HG03460 (cell line): ENCODE measurements at regions not wholly inside any gene's neighbourhood (a gene's known extent, or its start where the extent isn't known, plus 50 kb on each side); places are given as distances from the start of the nearest gene placed in this dataset.
"Not testable (repeated sequence)": the region's sequence is repeated elsewhere in the genome, so short reads cannot be mapped to it uniquely, and the experiment has no call there.

ENCODE experiments used
- ATAC-seq: cut with Tn5 transposase; IDR thresholded peaks from one replicate; pipeline ENCODE4 v1.9.1; 2021; ENCODE audit not compliant: unreplicated experiment

- ATAC-seq = no peak
Measured at GRCh38 chr12:125860672-125861288, 795.5 kb downstream of the AACS start.

- ATAC-seq = no peak
Measured at GRCh38 chr12:125861299-125862281, 796.4 kb downstream of the AACS start.

DNA sequence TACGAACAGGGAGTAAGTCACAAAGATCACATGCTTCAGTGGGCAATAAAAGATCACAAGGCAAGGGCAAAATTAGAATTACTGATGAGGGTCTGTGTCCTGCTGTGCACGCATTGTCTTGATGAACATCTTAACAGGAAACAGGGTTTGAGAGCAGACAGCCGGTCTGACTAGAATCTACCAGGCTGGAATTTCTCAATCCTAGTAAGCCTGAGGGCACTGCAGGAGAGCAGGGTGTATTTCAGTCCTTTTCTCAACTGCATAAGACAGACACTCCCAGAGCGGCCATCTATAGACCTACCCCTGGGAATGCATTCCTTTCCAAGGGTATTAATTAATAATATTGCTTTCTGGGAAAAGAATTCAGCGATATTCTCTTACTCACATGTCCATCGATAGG is 800.0 kb downstream of the AACS start:
- ATAC-seq = not testable (repeated sequence)

DNA sequence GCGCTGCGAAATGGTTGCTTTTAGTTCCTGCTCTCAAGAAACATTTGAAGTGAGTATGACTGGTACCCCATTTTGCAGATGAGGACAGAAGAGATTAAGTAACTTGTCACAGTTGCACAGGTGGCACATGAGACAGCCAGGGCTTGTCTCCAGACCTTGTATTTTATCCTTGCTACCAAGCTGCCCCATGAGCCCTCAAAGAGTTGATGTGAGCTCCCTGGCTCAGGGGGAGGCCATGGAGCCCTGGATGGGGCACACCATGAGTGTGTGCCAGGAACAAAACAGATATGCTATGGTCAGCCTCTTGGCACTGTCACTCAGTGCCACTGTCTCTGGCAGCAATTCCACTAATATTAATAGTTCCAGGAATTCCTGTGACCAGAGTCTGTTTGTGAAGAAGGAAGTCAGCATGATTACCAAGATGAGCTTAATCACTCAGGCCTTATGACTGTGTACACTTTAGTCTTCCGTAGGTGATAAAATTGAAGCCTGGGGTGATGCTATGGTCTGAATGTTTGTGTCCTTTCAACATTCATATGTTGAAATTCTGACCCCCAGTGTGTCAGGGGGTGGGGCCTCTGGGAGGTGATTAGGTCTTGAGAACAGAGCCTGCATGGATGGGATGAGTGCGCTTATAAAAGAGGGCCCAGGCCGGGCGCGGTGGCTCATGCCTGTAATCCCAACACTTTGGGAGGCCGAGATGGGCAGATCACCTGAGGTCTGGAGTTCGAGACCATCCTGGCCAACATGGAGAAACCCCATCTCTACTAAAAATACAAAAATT is 806.8 kb downstream of the AACS start:
- ATAC-seq = no peak

DNA sequence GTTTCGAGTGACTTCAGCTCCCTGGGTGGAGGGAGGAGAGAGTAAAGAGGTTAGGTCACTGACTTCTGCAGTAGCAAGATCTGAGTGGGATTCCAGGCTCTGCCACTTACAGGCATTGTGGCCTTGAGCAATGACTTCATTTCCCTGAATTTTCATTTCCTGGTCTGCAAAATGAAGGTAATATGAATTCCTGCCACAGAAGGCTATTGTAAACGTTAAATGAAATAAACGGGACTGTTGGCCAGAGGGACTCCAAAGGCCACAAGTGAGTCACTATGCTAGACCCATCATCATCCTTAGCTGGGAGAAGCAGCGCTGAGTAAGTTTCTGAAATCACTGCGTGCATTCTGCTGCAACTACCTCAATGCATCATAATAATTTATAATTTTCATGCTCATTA is 807.8 kb downstream of the AACS start:
- no peak for ATAC-seq

GRCh38 chr12:125878483-125878882 is 813.2 kb downstream of the AACS start:
- ATAC-seq = no peak

GRCh38 chr12:125882141-125882540 is 816.9 kb downstream of the AACS start:
- no peak for ATAC-seq

GRCh38 chr12:125888921-125889320 is 823.7 kb downstream of the AACS start:
- ATAC-seq = no peak

GRCh38 chr12:125889742-125890141 is 824.5 kb downstream of the AACS start:
- no peak for ATAC-seq

GRCh38 chr12:125890366-125890905 is 825.2 kb downstream of the AACS start:
- no peak for ATAC-seq

DNA sequence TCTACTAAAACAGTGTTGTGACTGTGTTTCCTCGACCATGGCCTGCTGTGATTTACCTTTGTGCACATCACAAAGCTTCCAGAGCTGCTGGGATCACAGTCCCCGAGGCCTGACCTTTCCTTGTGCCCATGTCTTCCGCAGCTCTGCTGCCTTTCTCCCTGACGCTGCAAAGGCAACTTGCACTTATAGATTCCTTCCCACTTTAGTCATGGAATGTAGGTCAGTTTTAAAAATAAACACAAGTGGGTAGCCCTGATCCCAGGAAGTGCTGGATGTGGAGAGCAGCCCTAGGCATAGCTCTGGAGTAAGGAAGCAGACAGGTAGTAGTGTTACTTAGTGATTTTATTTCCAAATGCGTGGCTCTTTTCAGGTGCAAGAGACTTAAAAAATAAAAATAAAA is 825.7 kb downstream of the AACS start:
- ATAC-seq = no peak

- ATAC-seq = no peak
Measured at GRCh38 chr12:125892276-125892675, 827.0 kb downstream of the AACS start.

DNA sequence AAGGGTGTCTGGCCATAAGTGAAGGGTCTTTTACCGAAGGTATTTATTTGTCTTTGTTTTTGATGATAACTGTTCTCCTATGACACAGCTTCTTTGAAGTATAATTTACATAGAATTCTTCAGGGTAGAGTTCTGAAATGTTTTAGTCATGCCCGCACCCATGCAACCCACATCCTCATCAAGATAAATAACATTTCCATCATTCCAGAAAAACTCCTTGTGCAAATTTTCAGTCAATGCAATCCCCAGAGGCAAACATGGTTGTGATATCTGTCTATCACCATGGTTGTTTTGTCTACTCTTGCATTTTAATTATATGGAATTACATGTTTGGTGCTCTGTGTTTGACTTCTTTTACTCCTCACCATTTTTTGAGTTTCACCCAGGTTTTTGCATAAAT is 837.8 kb downstream of the AACS start:
- ATAC-seq = no peak

GRCh38 chr12:125907351-125907750 is 842.1 kb downstream of the AACS start:
- ATAC-seq = no peak

DNA sequence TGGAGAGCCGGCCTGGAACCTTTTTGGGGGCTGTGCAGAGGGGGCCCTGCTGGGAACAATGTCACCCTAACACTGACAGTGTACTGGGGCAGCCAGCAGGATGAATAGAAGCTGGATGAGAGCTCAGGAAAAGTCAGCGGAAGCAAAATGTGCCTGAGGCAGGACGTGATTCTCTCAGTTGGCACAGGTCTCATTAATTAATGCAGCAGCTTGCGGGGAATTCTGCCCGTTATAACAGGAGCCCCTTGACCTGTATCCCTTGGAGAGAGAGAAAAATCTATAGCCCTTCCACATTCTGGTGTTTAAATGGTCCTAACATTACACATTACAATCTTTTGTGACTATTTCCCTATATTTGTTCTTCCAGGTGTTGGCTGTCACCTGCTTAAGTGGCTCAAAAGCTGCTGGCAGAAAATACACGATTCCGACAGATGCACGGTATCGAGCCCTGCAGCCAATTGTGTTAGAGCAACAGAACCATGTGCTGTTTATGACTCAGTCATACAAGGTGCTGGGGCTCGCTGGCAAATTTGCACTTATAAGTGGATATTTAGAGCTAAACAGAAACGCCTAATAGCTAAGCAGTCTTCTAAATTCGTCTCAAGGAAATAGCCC is 854.7 kb downstream of the AACS start:
- no peak for ATAC-seq

- no peak for ATAC-seq
Measured at GRCh38 chr12:125922330-125922729, 857.1 kb downstream of the AACS start.

GRCh38 chr12:125936502-125936901 is 871.3 kb downstream of the AACS start:
- ATAC-seq = no peak

DNA sequence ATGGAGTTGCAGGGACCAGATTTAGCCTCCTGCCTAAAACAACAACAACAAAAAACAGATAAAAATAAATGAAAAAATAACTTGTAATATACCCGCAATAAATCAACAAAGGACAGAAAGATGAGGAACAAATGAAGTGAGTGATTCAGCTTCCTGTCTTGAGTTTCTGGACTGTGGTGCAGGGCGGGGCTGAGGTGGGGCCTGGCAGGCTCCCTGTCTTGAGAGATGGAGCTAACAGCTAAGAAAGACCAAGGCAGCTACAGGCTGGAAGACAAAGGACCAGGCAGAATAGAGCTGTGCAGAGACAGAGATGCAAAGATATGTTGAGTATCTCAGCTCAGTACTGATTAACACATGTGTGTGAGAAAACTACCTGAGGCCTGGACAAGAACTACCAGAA is 879.2 kb downstream of the AACS start:
- ATAC-seq = no peak

- ATAC-seq = no peak
Measured at GRCh38 chr12:125949471-125949870, 884.2 kb downstream of the AACS start.

DNA sequence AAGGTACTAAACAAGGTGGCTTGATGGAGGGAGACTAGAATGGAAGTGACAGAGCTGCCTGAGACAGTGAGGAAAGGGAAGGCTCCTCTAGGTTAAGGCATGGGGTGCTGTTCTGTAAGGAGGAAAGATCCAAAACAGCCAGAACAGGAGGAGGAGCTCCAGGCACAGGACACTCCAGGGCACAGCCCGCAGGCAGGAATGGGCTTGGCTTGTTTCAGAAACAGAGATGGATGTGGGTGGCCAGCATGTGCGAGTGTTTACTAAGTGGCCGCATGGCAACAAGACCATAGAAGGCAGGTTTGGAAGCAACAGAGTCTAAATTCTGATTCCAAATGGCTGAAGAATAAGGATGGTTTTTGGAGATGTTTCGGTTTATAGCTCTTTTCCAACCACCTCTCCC is 889.1 kb downstream of the AACS start:
- ATAC-seq = no peak

DNA sequence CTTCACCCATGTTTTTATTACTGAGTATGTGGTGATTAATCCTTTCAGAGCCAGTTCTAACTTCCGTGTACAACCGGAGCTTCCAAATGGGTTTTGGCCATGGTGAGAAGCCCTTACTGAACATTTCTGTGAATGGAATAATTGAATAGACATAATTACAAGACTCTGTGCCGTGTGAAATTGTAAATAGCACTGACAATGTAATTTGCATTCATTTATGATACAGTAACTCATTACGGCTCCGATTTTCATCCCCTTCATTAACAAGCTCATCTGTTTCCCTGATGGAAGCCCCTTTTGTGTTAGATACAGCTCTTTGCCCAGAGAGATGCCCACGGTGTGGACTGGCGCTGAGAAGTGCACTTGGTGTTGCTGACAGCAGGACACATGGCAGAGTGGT is 891.0 kb downstream of the AACS start:
- no peak for ATAC-seq
